Stimulated activated CD8-positive, alpha-beta memory T cell treated with anti-CD3 and anti-CD28 coated beads, Interleukin-15, amount 100 ng/mL, for 48 hours (primary cell): ENCODE measurements at regions not wholly inside any gene's neighbourhood (a gene's known extent, or its start where the extent isn't known, plus 50 kb on each side); places are given as distances from the start of the nearest gene placed in this dataset.
"Not testable (repeated sequence)": the region's sequence is repeated elsewhere in the genome, so short reads cannot be mapped to it uniquely, and the experiment has no call there.

Source experiments
- DNase-seq, 2 donors: peaks; one replicate each; pipeline ENCODE4 v3.0.0-alpha.2; 2020; ENCODE audit warnings: low read depth in 2 of 2

- DNase-seq: not testable (repeated sequence)
Measured at GRCh38 chr9:97103613-97104383, 64.9 kb upstream of the CTSV start.

GRCh38 chr9:97099540-97099939, 60.6 kb upstream of the CTSV start:
- DNase-seq: not testable (repeated sequence)

- DNase-seq: no peak
Measured at GRCh38 chr9:97096793-97097192, 57.9 kb upstream of the CTSV start.

GRCh38 chr9:97089361-97089760, 50.4 kb upstream of the CTSV start:
- not testable (repeated sequence) for DNase-seq
